Psoas muscle (tissue), 7 donors: ENCODE measurements at regions not wholly inside any gene's neighbourhood (a gene's known extent, or its start where the extent isn't known, plus 50 kb on each side); places are given as distances from the start of the nearest gene placed in this dataset.

ENCODE experiments used
- ATAC-seq, 4 donors: fragments of 200-7000 bp; cut with Tn5 transposase; one replicate each; pipeline ENCODE4 v1.9.1; 2020; ENCODE audit warnings: moderate library complexity in 3 of 4, mild to moderate bottlenecking in 2 of 4
- DNase-seq, 2 donors: peaks; one replicate each; pipeline ENCODE4 v3.0.0-alpha.2; 2020
- H3K27ac ChIP-seq: fragments of 200-600 bp; one replicate; pipeline ENCODE4 v1.8.0; 2022
- H3K27me3 ChIP-seq, 3 donors: fragments of 200-600 bp in 1 of 3; one replicate each; pipeline versions ENCODE4 v1.6.1 to v1.8.0; 2013 to 2022; ENCODE audit warnings: low read length in 2 of 3, mild to moderate bottlenecking in 2 of 3, moderate library complexity in 1 of 3; ENCODE audit not compliant: insufficient read depth in 3 of 3
- H3K36me3 ChIP-seq, 2 donors: fragments of 200-600 bp in 1 of 2; one replicate each; pipeline versions ENCODE4 v1.6.1 to v1.8.0; 2013 to 2022; ENCODE audit warnings: low read depth in 1 of 2, mild to moderate bottlenecking in 1 of 2, moderate library complexity in 1 of 2; ENCODE audit not compliant: insufficient read depth in 1 of 2
- H3K4me1 ChIP-seq: fragments of 200-600 bp; one replicate; pipeline ENCODE4 v1.8.0; 2022
- H3K4me3 ChIP-seq: fragments of 200-600 bp; one replicate; pipeline ENCODE4 v1.8.0; 2022; ENCODE audit warnings: mild to moderate bottlenecking
- H3K9me3 ChIP-seq: fragments of 200-600 bp; one replicate; pipeline ENCODE4 v1.8.0; 2022
- CTCF ChIP-seq: fragments of 200-600 bp; IDR thresholded peaks from one replicate; pipeline ENCODE4 v1.8.0; 2022; ENCODE audit warnings: antibody characterized with exemption
- WGBS, 3 donors: extraction: QIAGEN DNeasy Blood & Tissue Kit; methylation state at CpG; one replicate each; pipeline versions ENCODE4 v1.1.6 to v1.1.7; 2013; 5-methylcytosine and 5-hydroxymethylcytosine counted together
- intact Hi-C, 2 donors: fragments of 100-400 bp; cut with DNase I; formaldehyde crosslinking; loops; one replicate each; pipeline versions ENCODE4 v1.11.0 to v1.14.2; 2022
- donor health status: healthy with polysubstance abuse.
- donor health status: DM: no; HTN: no; CAD: no; lungs with moderate emphysema.
- donor health status: Bipolar disorder and iron deficiency.
- donor health status: healthy.
- donor health status: DM: yes; HTN: yes; CAD: no.
- donor health status: DM: no; HTN: no; CAD: no.
- donor health status: DM: yes; HTN: yes; CAD: no.

GRCh38 chr14:89004166-89004565, 179.7 kb downstream of the TTC8 start:
- Histone ChIP-seq H3K9me3 (no peaks in the 10 kb centered on the region), H3K36me3 (no peaks in the 10 kb centered on the region), H3K27me3 (peaks cover 0 to 4% (median 0%) of the 10 kb centered on the region in 3 donors), H3K4me3 (no peak overlapping the region), H3K4me1 (no peaks in the 10 kb centered on the region), H3K27ac (no peak overlapping the region)
- ATAC-seq, result no peak
- no peak for TF ChIP-seq CTCF
- intact Hi-C loops, result no loop called here
- no peak for DNase-seq

- Histone ChIP-seq H3K4me3 (no peak overlapping the region), H3K36me3 (no peaks in the 10 kb centered on the region), H3K27ac (no peak overlapping the region), H3K27me3 (peaks cover 0 to 4% (median 0%) of the 10 kb centered on the region in 3 donors), H3K4me1 (no peaks in the 10 kb centered on the region), H3K9me3 (no peaks in the 10 kb centered on the region)
- TF ChIP-seq CTCF, result no peak
- DNase-seq, result no peak
- intact Hi-C loops, result no loop called here
- no peak for ATAC-seq
Observed at GRCh38 chr14:89007906-89008305, 183.5 kb downstream of the TTC8 start.

- peaks cover 0 to 3% (median 0%) of the 10 kb centered on the region in 3 donors for H3K27me3 ChIP-seq
- no peaks in the 10 kb centered on the region for H3K9me3 ChIP-seq
- no peaks in the 10 kb centered on the region for H3K36me3 ChIP-seq
- DNase-seq (no peak), ATAC-seq (no peak)
- no peak overlapping the region for H3K27ac ChIP-seq
- H3K4me1 ChIP-seq, result no peaks in the 10 kb centered on the region
- 74 to 79% (median 78%) methylated on average over 10 of the region's 10 CpGs for WGBS, 3 donors
- no peak for TF ChIP-seq CTCF
- no peak overlapping the region for H3K4me3 ChIP-seq
- intact Hi-C loops, result no loop called here
Observed at GRCh38 chr14:89011355-89012281, 187.2 kb downstream of the TTC8 start.

- ATAC-seq (no peak), DNase-seq (no peak)
- no peaks in the 10 kb centered on the region for H3K36me3 ChIP-seq
- H3K9me3 ChIP-seq, result no peaks in the 10 kb centered on the region
- H3K27ac ChIP-seq, result no peak overlapping the region
- no peak overlapping the region for H3K4me3 ChIP-seq
- no peaks in the 10 kb centered on the region for H3K4me1 ChIP-seq
- peaks cover 0 to 3% (median 0%) of the 10 kb centered on the region in 3 donors for H3K27me3 ChIP-seq
- intact Hi-C loops, result no loop called here
- no peak for TF ChIP-seq CTCF
- 69 to 73% (median 73%) methylated on average over 14 of the region's 14 CpGs for WGBS, 3 donors
Observed at GRCh38 chr14:89012282-89013097, 188.0 kb downstream of the TTC8 start.
